ENCODE measurements at regions not wholly inside any gene's neighbourhood (a gene's known extent, or its start where the extent isn't known, plus 50 kb on each side); places are given as distances from the start of the nearest gene placed in this dataset.

DNA sequence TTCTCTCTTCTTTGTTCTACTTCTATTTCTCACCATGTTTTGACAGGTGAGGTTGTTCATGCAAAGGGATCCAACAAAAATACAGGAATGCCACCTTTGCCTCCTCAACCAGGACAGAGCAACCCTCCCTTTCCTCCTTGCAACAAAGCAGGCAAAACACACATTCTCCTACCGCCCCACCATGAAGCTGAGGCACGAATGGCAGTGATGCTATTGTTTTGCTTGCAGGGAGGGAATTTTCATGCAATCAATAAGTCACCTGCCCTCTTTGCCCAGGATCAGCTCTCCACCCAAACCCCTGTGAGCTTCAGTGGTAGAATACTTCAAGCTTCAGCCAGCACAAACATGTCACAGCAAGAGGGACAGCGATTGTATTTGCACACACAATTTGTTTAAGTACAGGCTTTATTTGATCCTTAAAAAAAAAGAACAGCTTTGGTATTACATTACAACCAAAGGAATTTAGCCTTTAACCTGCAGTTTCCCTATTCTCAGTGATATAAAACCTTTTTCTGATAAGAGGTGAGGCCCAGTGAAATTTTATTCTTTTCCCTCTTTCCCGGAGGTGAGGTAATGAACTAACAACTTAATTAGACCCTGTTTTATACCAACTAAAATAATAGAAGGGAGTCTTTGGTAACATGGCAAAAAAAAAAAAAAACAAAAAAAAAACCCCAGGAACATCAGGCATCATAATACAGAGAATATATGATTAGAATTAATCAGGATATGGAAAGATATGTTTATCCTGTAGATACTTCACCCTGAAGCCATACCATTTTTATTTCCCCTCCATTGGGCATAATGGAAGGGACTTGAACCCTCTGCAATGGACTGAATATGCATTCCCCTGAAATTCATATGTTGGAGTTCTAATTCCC lies 87.0 kb upstream of the EEA1 start:
- TF ChIP-seq CTCF (conservative IDR thresholded peaks at IDR 0.05; ENCODE audit: low read length) (no peak), EZH2phosphoT487 (IDR thresholded peaks at IDR 0.05; ENCODE audit: borderline replicate concordance) (no peak)
